HG02884 (cell line): ENCODE measurements at regions not wholly inside any gene's neighbourhood (a gene's known extent, or its start where the extent isn't known, plus 50 kb on each side); places are given as distances from the start of the nearest gene placed in this dataset.
"Not testable (repeated sequence)": the region's sequence is repeated elsewhere in the genome, so short reads cannot be mapped to it uniquely, and the experiment has no call there.

Experiments used
- ATAC-seq: cut with Tn5 transposase; IDR thresholded peaks from one replicate; pipeline ENCODE4 v1.9.1; 2021; ENCODE audit warnings: mild to moderate bottlenecking, moderate library complexity; ENCODE audit not compliant: unreplicated experiment

- ATAC-seq = no peak
Observed at GRCh38 chr3:167012691-167013090, 367.4 kb downstream of the ZBBX start.

GRCh38 chr3:167008791-167009190 is 371.3 kb downstream of the ZBBX start:
- ATAC-seq = no peak

- ATAC-seq = no peak
Observed at GRCh38 chr3:167001374-167001773, 378.7 kb downstream of the ZBBX start.

- ATAC-seq = no peak
Observed at GRCh38 chr3:166993015-166993630, 387.0 kb downstream of the ZBBX start.

GRCh38 chr3:166986000-166986399 is 394.1 kb downstream of the ZBBX start:
- no peak for ATAC-seq

GRCh38 chr3:166975796-166976195 is 404.3 kb downstream of the ZBBX start:
- ATAC-seq = not testable (repeated sequence)

GRCh38 chr3:166967714-166968113 is 412.4 kb downstream of the ZBBX start:
- not testable (repeated sequence) for ATAC-seq

GRCh38 chr3:166962911-166963310 is 417.2 kb downstream of the ZBBX start:
- ATAC-seq = no peak

- ATAC-seq = no peak
Observed at GRCh38 chr3:166957121-166957520, 423.0 kb downstream of the ZBBX start.

GRCh38 chr3:166955201-166955939 is 424.7 kb downstream of the ZBBX start:
- ATAC-seq = no peak

GRCh38 chr3:166934879-166935278 is 445.2 kb downstream of the ZBBX start:
- ATAC-seq = no peak

- no peak for ATAC-seq
Observed at GRCh38 chr3:166917437-166917836, 462.7 kb downstream of the ZBBX start.

- no peak for ATAC-seq
Observed at GRCh38 chr3:166902374-166902773, 477.7 kb downstream of the ZBBX start.

GRCh38 chr3:166900866-166901577 is 479.1 kb downstream of the ZBBX start:
- ATAC-seq = no peak

GRCh38 chr3:166897811-166898210 is 482.3 kb downstream of the ZBBX start:
- ATAC-seq = no peak

GRCh38 chr3:166889241-166889640 is 490.9 kb downstream of the ZBBX start:
- no peak for ATAC-seq

- no peak for ATAC-seq
Observed at GRCh38 chr3:166879661-166880060, 500.4 kb downstream of the ZBBX start.

- no peak for ATAC-seq
Observed at GRCh38 chr3:166877971-166878370, 502.1 kb downstream of the ZBBX start.

- ATAC-seq = no peak
Observed at GRCh38 chr3:166864473-166865467, 515.3 kb downstream of the ZBBX start.

GRCh38 chr3:166860217-166860616 is 519.9 kb downstream of the ZBBX start:
- ATAC-seq = no peak

GRCh38 chr3:166844329-166844728 is 535.8 kb downstream of the ZBBX start:
- no peak for ATAC-seq
